HL-60 (cell line): ENCODE measurements at regions not wholly inside any gene's neighbourhood (a gene's known extent, or its start where the extent isn't known, plus 50 kb on each side); places are given as distances from the start of the nearest gene placed in this dataset.

ENCODE experiments used
- DNase-seq, 2 experiments: peaks; one replicate each; pipeline ENCODE4 v3.0.0-alpha.2; 2010 to 2020; ENCODE audit warnings: low read depth in 1 of 2, low spot score in 1 of 2
- H3K27ac ChIP-seq: fragments of 250-450 bp; sonication (Bioruptor Pico); replicated peaks from 2 replicates; pipeline ENCODE4 v1.5.1; 2020; ENCODE audit warnings: mild to moderate bottlenecking, moderate library complexity
- H3K27me3 ChIP-seq: fragments of 250-450 bp; sonication (Bioruptor Pico); 2 replicates; pipeline ENCODE4 v1.5.1; 2021; ENCODE audit warnings: mild to moderate bottlenecking, moderate library complexity; ENCODE audit not compliant: insufficient read depth, poor library complexity, severe bottlenecking
- H3K4me3 ChIP-seq: replicated peaks from 2 replicates; pipeline ENCODE4 v1.5.1; 2011; ENCODE audit warnings: mild to moderate bottlenecking, control low read depth, low read length; ENCODE audit not compliant: insufficient read depth
- GABPA ChIP-seq: IDR thresholded peaks from 2 replicates; pipeline ENCODE4 v1.6.1; 2012; ENCODE audit warnings: low read depth
- POLR2AphosphoS5 ChIP-seq: IDR thresholded peaks from 2 replicates; pipeline ENCODE4 v1.6.1; 2012; ENCODE audit warnings: low read depth
- REST ChIP-seq: IDR thresholded peaks from 2 replicates; pipeline ENCODE4 v1.6.1; 2012; ENCODE audit warnings: low read depth; ENCODE audit not compliant: insufficient replicate concordance
- SPI1 ChIP-seq: IDR thresholded peaks from 2 replicates; pipeline ENCODE4 v1.6.1; 2012; ENCODE audit warnings: low read depth, mild to moderate bottlenecking, borderline replicate concordance
- TF ChIP-seq, protein P1 (sequence below): IDR thresholded peaks from one replicate; pipeline ENCODE4 v1.5.1; 2011; ENCODE audit warnings: low read length, control low read depth, inconsistent platforms; ENCODE audit not compliant: insufficient read depth

GRCh38 chr3:72423643-72424042 is 424.6 kb downstream of the SHQ1 start:
- TF ChIP-seq GABPA (no peak), SPI1 (no peak), REST (no peak), POLR2AphosphoS5 (no peak)
- TF ChIP-seq, protein P1, sequence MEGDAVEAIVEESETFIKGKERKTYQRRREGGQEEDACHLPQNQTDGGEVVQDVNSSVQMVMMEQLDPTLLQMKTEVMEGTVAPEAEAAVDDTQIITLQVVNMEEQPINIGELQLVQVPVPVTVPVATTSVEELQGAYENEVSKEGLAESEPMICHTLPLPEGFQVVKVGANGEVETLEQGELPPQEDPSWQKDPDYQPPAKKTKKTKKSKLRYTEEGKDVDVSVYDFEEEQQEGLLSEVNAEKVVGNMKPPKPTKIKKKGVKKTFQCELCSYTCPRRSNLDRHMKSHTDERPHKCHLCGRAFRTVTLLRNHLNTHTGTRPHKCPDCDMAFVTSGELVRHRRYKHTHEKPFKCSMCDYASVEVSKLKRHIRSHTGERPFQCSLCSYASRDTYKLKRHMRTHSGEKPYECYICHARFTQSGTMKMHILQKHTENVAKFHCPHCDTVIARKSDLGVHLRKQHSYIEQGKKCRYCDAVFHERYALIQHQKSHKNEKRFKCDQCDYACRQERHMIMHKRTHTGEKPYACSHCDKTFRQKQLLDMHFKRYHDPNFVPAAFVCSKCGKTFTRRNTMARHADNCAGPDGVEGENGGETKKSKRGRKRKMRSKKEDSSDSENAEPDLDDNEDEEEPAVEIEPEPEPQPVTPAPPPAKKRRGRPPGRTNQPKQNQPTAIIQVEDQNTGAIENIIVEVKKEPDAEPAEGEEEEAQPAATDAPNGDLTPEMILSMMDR: no peak
- H3K4me3 ChIP-seq: no peak overlapping the region
- no peaks in the 10 kb centered on the region for H3K27me3 ChIP-seq
- H3K27ac ChIP-seq: no peak overlapping the region
- no peak for DNase-seq

- Histone ChIP-seq H3K27ac (peak overlapping the region; percentile 44; the same call in 1 of the 2 replicates), H3K4me3 (no peak overlapping the region), H3K27me3 (no peaks in the 10 kb centered on the region)
- TF ChIP-seq REST: no peak
- no peak for TF ChIP-seq GABPA
- no peak for TF ChIP-seq SPI1
- DNase-seq: no peak
Observed at GRCh38 chr3:72421786-72422185, 426.5 kb downstream of the SHQ1 start.

- Histone ChIP-seq H3K4me3 (no peak overlapping the region), H3K27ac (peak overlapping the region; percentile 44), H3K27me3 (no peaks in the 10 kb centered on the region)
- TF ChIP-seq GABPA (no peak), REST (no peak), SPI1 (no peak), POLR2AphosphoS5 (no peak)
- TF ChIP-seq, protein P1: no peak
- peak in 1 of 2 experiments; percentile 15 for DNase-seq
Observed at GRCh38 chr3:72421126-72421525, 427.1 kb downstream of the SHQ1 start.

GRCh38 chr3:72418856-72419255 is 429.4 kb downstream of the SHQ1 start:
- H3K27me3 ChIP-seq: no peaks in the 10 kb centered on the region
- TF ChIP-seq REST (no peak), POLR2AphosphoS5 (no peak)
- no peak overlapping the region for H3K4me3 ChIP-seq
- no peak overlapping the region for H3K27ac ChIP-seq
- DNase-seq: no peak
